NCI-H524 treated with DMSO at 0.1 percent for 48 hours (cell line): ENCODE measurements at regions not wholly inside any gene's neighbourhood (a gene's known extent, or its start where the extent isn't known, plus 50 kb on each side); places are given as distances from the start of the nearest gene placed in this dataset.

Source experiments
- DNase-seq: peaks from one replicate; lab custom pipeline; 2025; lab: John Stamatoyannopoulos, UW

GRCh38 chr19:31560086-31561060 lies 211.1 kb upstream of the TSHZ3 start:
- DNase-seq = no peak

GRCh38 chr19:31562966-31563612 lies 213.9 kb upstream of the TSHZ3 start:
- no peak for DNase-seq

- DNase-seq = no peak
These were observed 218.5 kb upstream of the TSHZ3 start for GRCh38 chr19:31567776-31568175.

- no peak for DNase-seq
These were observed 219.5 kb upstream of the TSHZ3 start for GRCh38 chr19:31568724-31569123.

- DNase-seq = no peak
These were observed 221.5 kb upstream of the TSHZ3 start for GRCh38 chr19:31570718-31571117.

- DNase-seq = no peak
These were observed 223.1 kb upstream of the TSHZ3 start for GRCh38 chr19:31572102-31572975.

GRCh38 chr19:31572976-31573298 lies 223.7 kb upstream of the TSHZ3 start:
- no peak for DNase-seq

GRCh38 chr19:31574251-31574973 lies 225.2 kb upstream of the TSHZ3 start:
- DNase-seq = no peak

GRCh38 chr19:31575846-31576335 lies 226.7 kb upstream of the TSHZ3 start:
- no peak for DNase-seq

GRCh38 chr19:31578326-31578725 lies 229.1 kb upstream of the TSHZ3 start:
- no peak for DNase-seq

GRCh38 chr19:31583148-31583547 lies 233.9 kb upstream of the TSHZ3 start:
- no peak for DNase-seq

- no peak for DNase-seq
These were observed 237.0 kb upstream of the TSHZ3 start for GRCh38 chr19:31586282-31586681.

- no peak for DNase-seq
These were observed 239.9 kb upstream of the TSHZ3 start for GRCh38 chr19:31589109-31589508.

- no peak for DNase-seq
These were observed 242.0 kb upstream of the TSHZ3 start for GRCh38 chr19:31591258-31591657.

GRCh38 chr19:31592456-31592855 lies 243.2 kb upstream of the TSHZ3 start:
- no peak for DNase-seq

GRCh38 chr19:31594701-31595100 lies 245.5 kb upstream of the TSHZ3 start:
- no peak for DNase-seq

GRCh38 chr19:31595521-31595920 lies 246.3 kb upstream of the TSHZ3 start:
- DNase-seq = no peak

- no peak for DNase-seq
These were observed 247.5 kb upstream of the TSHZ3 start for GRCh38 chr19:31596751-31597150.

GRCh38 chr19:31597616-31598015 lies 248.4 kb upstream of the TSHZ3 start:
- no peak for DNase-seq

GRCh38 chr19:31598730-31599238 lies 249.5 kb upstream of the TSHZ3 start:
- no peak for DNase-seq

- DNase-seq = no peak
These were observed 251.6 kb upstream of the TSHZ3 start for GRCh38 chr19:31600731-31601295.
